Activated CD8-positive, alpha-beta T cell treated with anti-CD3 and anti-CD28 coated beads for 36 hours (primary cell): ENCODE measurements at regions not wholly inside any gene's neighbourhood (a gene's known extent, or its start where the extent isn't known, plus 50 kb on each side); places are given as distances from the start of the nearest gene placed in this dataset.
"Not testable (repeated sequence)": the region's sequence is repeated elsewhere in the genome, so short reads cannot be mapped to it uniquely, and the experiment has no call there.

ENCODE experiments used
- ATAC-seq: fragments of 200-7000 bp; cut with Tn5 transposase; one replicate; pipeline ENCODE4 v1.10.0; 2021; ENCODE audit warnings: mild to moderate bottlenecking, moderate library complexity
- CTCF ChIA-PET: fragments of 350-600 bp; sonication (Branson Sonifier 250); formaldehyde crosslinking; loops from one replicate; lab custom pipeline; 2021; ENCODE audit warnings: antibody characterized with exemption; lab: Charles Lee
- POLR2A ChIA-PET: fragments of 350-600 bp; sonication (Branson Sonifier 250); formaldehyde crosslinking; loops from one replicate; lab custom pipeline; 2021; ENCODE audit warnings: antibody characterized with exemption; lab: Charles Lee
- DNase-seq: peaks from one replicate; pipeline ENCODE4 v3.0.0-alpha.2; 2020
- H3K27ac Mint-ChIP-seq: one replicate; pipeline ENCODE4 v1.8.0; 2021; ENCODE audit warnings: mild to moderate bottlenecking, mixed read lengths
- H3K27me3 Mint-ChIP-seq: one replicate; pipeline ENCODE4 v1.8.0; 2021; ENCODE audit warnings: mixed read lengths
- H3K36me3 Mint-ChIP-seq: one replicate; pipeline ENCODE4 v1.8.0; 2021; ENCODE audit warnings: low read depth, mixed read lengths
- H3K4me1 Mint-ChIP-seq: one replicate; pipeline ENCODE4 v1.8.0; 2021; ENCODE audit warnings: low read depth, mixed read lengths
- H3K4me3 Mint-ChIP-seq: one replicate; pipeline ENCODE4 v1.8.0; 2021; ENCODE audit warnings: mild to moderate bottlenecking, moderate library complexity, mixed read lengths
- H3K9me3 Mint-ChIP-seq: one replicate; pipeline ENCODE4 v1.8.0; 2021; ENCODE audit warnings: mixed read lengths
- CTCF ChIP-seq: fragments of 200-600 bp; IDR thresholded peaks from one replicate; pipeline ENCODE4 v1.8.0; 2022; ENCODE audit warnings: antibody characterized with exemption, mild to moderate bottlenecking
- intact Hi-C: fragments of 100-400 bp; cut with micrococcal nuclease; formaldehyde crosslinking; loops from one replicate; pipeline ENCODE4 v1.10.0; 2022

GRCh38 chr12:11992515-11992914 lies 78.2 kb upstream of the BCL2L14 start:
- Mint-ChIP-seq H3K27me3 (no peaks in the 10 kb centered on the region), H3K4me3 (no peak overlapping the region), H3K36me3 (peaks cover 6% of the 10 kb centered on the region), H3K4me1 (peaks cover 10% of the 10 kb centered on the region), H3K27ac (no peak overlapping the region), H3K9me3 (peaks cover 8% of the 10 kb centered on the region)
- ATAC-seq (no peak), DNase-seq (no peak)
- ChIA-PET CTCF (interaction anchor here (1.2 to 1.4 kb wide), 4 partner anchors 9 to 411 kb away, joined by 3 to 5 read pairs (median 4); no protein-coding TSS in a partner anchor), POLR2A (interaction anchor here (1.0 kb wide), 1 partner anchor 11 kb away, joined by 3 read pairs; no protein-coding TSS in a partner anchor)
- intact Hi-C loops, result no loop called here
- no peak for TF ChIP-seq CTCF

- H3K4me3 Mint-ChIP-seq, intact Hi-C loops, H3K9me3 Mint-ChIP-seq, H3K27me3 Mint-ChIP-seq, H3K36me3 Mint-ChIP-seq, CTCF ChIA-PET: not testable (repeated sequence)
- Mint-ChIP-seq H3K4me1 (peaks cover 29% of the 10 kb centered on the region), H3K27ac (peak overlapping the region; percentile 63)
- POLR2A ChIA-PET, result interaction anchor here (2.2 kb wide), 1 partner anchor 17 kb away, joined by 8 read pairs; no protein-coding TSS in a partner anchor
- DNase-seq (peak; percentile 74), ATAC-seq (peak; percentile 84)
Observed at GRCh38 chr12:11998307-11998943, 72.3 kb upstream of the BCL2L14 start.

GRCh38 chr12:11998944-11999315 lies 71.8 kb upstream of the BCL2L14 start:
- intact Hi-C loops, result no loop called here
- ChIA-PET POLR2A (interaction anchor here (2.2 kb wide), 1 partner anchor 18 kb away, joined by 8 read pairs; no protein-coding TSS in a partner anchor), CTCF (no interaction called here)
- Mint-ChIP-seq H3K27ac (peak overlapping the region; percentile 63), H3K4me3 (no peak overlapping the region), H3K9me3 (peaks cover 4% of the 10 kb centered on the region), H3K4me1 (peaks cover 29% of the 10 kb centered on the region), H3K36me3 (peaks cover 6% of the 10 kb centered on the region), H3K27me3 (no peaks in the 10 kb centered on the region)
- TF ChIP-seq CTCF, result no peak
- ATAC-seq (peak; percentile 17), DNase-seq (no peak)

- intact Hi-C loops, result no loop called here
Observed at GRCh38 chr12:12003609-12004008, 67.1 kb upstream of the BCL2L14 start.

GRCh38 chr12:12004524-12004923 lies 66.2 kb upstream of the BCL2L14 start:
- Mint-ChIP-seq H3K9me3 (peaks cover 10% of the 10 kb centered on the region), H3K36me3 (peaks cover 2% of the 10 kb centered on the region), H3K4me3 (no peak overlapping the region), H3K4me1 (peaks cover 49% of the 10 kb centered on the region), H3K27me3 (peaks cover 2% of the 10 kb centered on the region), H3K27ac (no peak overlapping the region)
- no peak for TF ChIP-seq CTCF
- DNase-seq (no peak), ATAC-seq (no peak)
- POLR2A ChIA-PET, result no interaction called here
- intact Hi-C loops, result no loop called here
- CTCF ChIA-PET, result interaction anchor here (3.0 kb wide), 1 partner anchor 14 kb away, joined by 8 read pairs; no protein-coding TSS in a partner anchor

More at GRCh38 chr12:12003609-12004008, 67.1 kb upstream of the BCL2L14 start:
- POLR2A ChIA-PET, result interaction anchor here (0.7 to 1.7 kb wide), 2 partner anchors 22 to 41 kb away, joined by 5 to 6 read pairs; no protein-coding TSS in a partner anchor
- Mint-ChIP-seq H3K9me3 (peaks cover 10% of the 10 kb centered on the region), H3K36me3 (peaks cover 6% of the 10 kb centered on the region), H3K4me1 (peaks cover 47% of the 10 kb centered on the region), H3K27ac (no peak overlapping the region), H3K27me3 (peaks cover 2% of the 10 kb centered on the region), H3K4me3 (no peak overlapping the region)
- no peak for ATAC-seq
- TF ChIP-seq CTCF, result no peak
- no peak for DNase-seq
- CTCF ChIA-PET, result interaction anchor here (1.4 to 3.0 kb wide), 3 partner anchors 13 to 30 kb away, joined by 6 to 8 read pairs (median 8); no protein-coding TSS in a partner anchor
